K562 (cell line): ENCODE measurements at regions not wholly inside any gene's neighbourhood (a gene's known extent, or its start where the extent isn't known, plus 50 kb on each side); places are given as distances from the start of the nearest gene placed in this dataset.

Experiments
- ATAC-seq: fragments of 200-7000 bp; cut with Tn5 transposase; 3 replicates; pipeline ENCODE4 v1.9.1; 2020; ENCODE audit warnings: moderate library complexity
- BruUV-seq: library from RNA; stranded (reverse); fragments of 400-500 nt; replicated peaks from 2 replicates; lab custom pipeline; 2021; lab: Mats Ljungman, UMichigan
- CTCF ChIA-PET: fragments of 300-600 bp; formaldehyde crosslinking; extraction: SDS; loops from one replicate; lab custom pipeline; 2021; ENCODE audit warnings: low intra/inter-chr PET ratio; lab: Yijun Ruan, JAX
- POLR2A ChIA-PET: fragments of 300-600, 350-650 bp; sonication (Branson Sonifier 250); formaldehyde crosslinking; extraction: SDS; loops from one replicate; lab custom pipeline; 2021; ENCODE audit warnings: antibody characterized with exemption, inconsistent platforms; lab: Yijun Ruan, JAX
- DNase-seq, 4 experiments: peaks; one replicate each; pipeline versions ENCODE4 v3.0.0 to v3.0.0-alpha.2; 2011 to 2018; ENCODE audit warnings: low spot score in 3 of 4, mixed read lengths in 3 of 4; ENCODE audit errors: extremely low read depth in 1 of 4
- FAIRE-seq: peaks from 2 replicates; lab custom pipeline; 2011; peaks lifted over from hg19 to GRCh38; lab: Jason Lieb, UNC
- H2AFZ ChIP-seq: 2 replicates; pipeline ENCODE4 v1.6.0; 2011; ENCODE audit warnings: low read depth, low read length, control low read depth, inconsistent platforms
- H3K27ac ChIP-seq: fragments of 200-600 bp; 3 replicates; pipeline ENCODE4 v1.8.0; 2011; ENCODE audit warnings: low read depth, mild to moderate bottlenecking, control low read depth, inconsistent platforms, low read length, moderate library complexity, mixed read lengths; ENCODE audit errors: extremely low read depth
- H3K27me3 ChIP-seq, 2 experiments: fragments of 300-600 bp in 1 of 2; 2 replicates in 1 of 2; 3 replicates in 1 of 2; pipeline versions ENCODE4 v1.6.0 to v1.8.0; 2011; ENCODE audit warnings: inconsistent platforms in 2 of 2, low read length in 2 of 2, mild to moderate bottlenecking in 1 of 2, mixed read lengths in 1 of 2, moderate library complexity in 1 of 2; ENCODE audit not compliant: control insufficient read depth in 2 of 2, insufficient read depth in 2 of 2
- H3K36me3 ChIP-seq: fragments of 300-600 bp; 3 replicates; pipeline ENCODE4 v1.8.0; 2011; ENCODE audit warnings: mild to moderate bottlenecking, low read length, inconsistent platforms; ENCODE audit not compliant: control insufficient read depth, insufficient read depth
- H3K4me1 ChIP-seq, 2 experiments: fragments of 200-600 bp in 1 of 2; replicated peaks in 1 of 2; 2 replicates in 1 of 2; 3 replicates in 1 of 2; pipeline versions ENCODE4 v1.5.1 to v1.8.0; 2011; ENCODE audit warnings: inconsistent platforms in 2 of 2, low read length in 2 of 2, mild to moderate bottlenecking in 1 of 2, mixed read lengths in 1 of 2, moderate library complexity in 1 of 2; ENCODE audit not compliant: control insufficient read depth in 2 of 2, insufficient read depth in 2 of 2
- H3K4me2 ChIP-seq: 2 replicates; pipeline ENCODE4 v1.6.1; 2011; ENCODE audit warnings: low read length, control low read depth, inconsistent platforms, mixed read lengths; ENCODE audit not compliant: insufficient read depth
- H3K4me3 ChIP-seq: fragments of 200-600 bp; sonication (generic), shearing (Covaris generic); 2 replicates; pipeline ENCODE4 v1.5.1; 2016; ENCODE audit warnings: control low read depth, inconsistent platforms
- H3K79me2 ChIP-seq: fragments of 200-600 bp; 3 replicates; pipeline ENCODE4 v1.8.0; 2011; ENCODE audit warnings: low read length, inconsistent platforms; ENCODE audit not compliant: control insufficient read depth, insufficient read depth
- H3K9ac ChIP-seq, 2 experiments: 2 replicates each; pipeline versions ENCODE4 v1.6.0 to v1.6.1; 2011; ENCODE audit warnings: low read depth in 2 of 2, low read length in 2 of 2, control low read depth in 1 of 2, inconsistent platforms in 1 of 2, mild to moderate bottlenecking in 1 of 2, mixed read lengths in 1 of 2; ENCODE audit not compliant: insufficient read depth in 1 of 2
- H3K9me1 ChIP-seq: one replicate; pipeline ENCODE4 v1.6.0; 2011; ENCODE audit warnings: inconsistent platforms, mild to moderate bottlenecking, low read length, moderate library complexity; ENCODE audit not compliant: control insufficient read depth, insufficient read depth
- H3K9me3 ChIP-seq: replicated peaks from 2 replicates; pipeline ENCODE4 v1.5.1; 2011; ENCODE audit warnings: low read depth, low read length, inconsistent platforms; ENCODE audit not compliant: control insufficient read depth, insufficient read depth
- H4K20me1 ChIP-seq: replicated peaks from 2 replicates; pipeline ENCODE4 v1.6.1; 2011; ENCODE audit warnings: low read length, inconsistent platforms, mixed read lengths; ENCODE audit not compliant: control insufficient read depth, insufficient read depth
- CBX8 ChIP-seq: fragments of 200-600 bp; sonication (generic); IDR thresholded peaks from 2 replicates; pipeline ENCODE4 v1.6.1; 2012; ENCODE audit warnings: borderline replicate concordance, mixed run types, low read depth, mild to moderate bottlenecking, moderate library complexity, mixed read lengths, low read length, control low read depth, inconsistent platforms; ENCODE audit not compliant: poor library complexity, severe bottlenecking; ENCODE audit errors: extremely low read depth
- CGGBP1 ChIP-seq: fragments of 250-450 bp; sonication (Bioruptor Pico); IDR thresholded peaks from 2 replicates; pipeline ENCODE4 v1.9.0; 2021; ENCODE audit warnings: mild to moderate bottlenecking
- CREM ChIP-seq: IDR thresholded peaks from 2 replicates; pipeline ENCODE4 v1.6.1; 2014; ENCODE audit warnings: antibody characterized with exemption, low read depth
- KLF10 ChIP-seq: fragments of 250-450 bp; sonication (Bioruptor Pico); IDR thresholded peaks from 2 replicates; pipeline ENCODE4 v1.6.1; 2021; ENCODE audit warnings: matching md5 sums
- RNF2 ChIP-seq: sonication (generic); IDR thresholded peaks from 2 replicates; pipeline ENCODE4 v1.6.1; 2016
- ZNF143 ChIP-seq: sonication (generic); formaldehyde crosslinking; IDR thresholded peaks from 2 replicates; pipeline ENCODE4 v1.9.0; 2022; ENCODE audit warnings: mild to moderate bottlenecking, missing genetic modification reagents
- ZNF263 ChIP-seq: sonication (generic); formaldehyde crosslinking; IDR thresholded peaks from 2 replicates; pipeline ENCODE4 v1.8.0; 2022; ENCODE audit warnings: mild to moderate bottlenecking, missing genetic modification reagents, borderline replicate concordance
- ZNF584 ChIP-seq: fragments of 200-800 bp; sonication (Bioruptor generic); IDR thresholded peaks from 2 replicates; pipeline ENCODE4 v1.6.1; 2016; ENCODE audit warnings: low read depth, mild to moderate bottlenecking, missing genetic modification characterization, missing compliant biosample characterization
- WGBS: fragments of 100-300 bp; shearing (Covaris generic); methylation state at CpG from one replicate; pipeline ENCODE4 v1.1.6; 2016; ENCODE audit warnings: low coverage, mixed read lengths; ENCODE audit not compliant: insufficient coverage; ENCODE audit errors: missing lambda C conversion rate; 5-methylcytosine and 5-hydroxymethylcytosine counted together
- in situ Hi-C: fragments of 300-500 bp; cut with MboI; formaldehyde crosslinking; loops from 4 replicates; pipeline ENCODE4 v1.15.0; 2018; ENCODE audit warnings: inconsistent platforms, mixed read lengths
- intact Hi-C: fragments of 100-400 bp; cut with micrococcal nuclease; formaldehyde crosslinking; loops from 2 replicates; pipeline ENCODE4 v1.14.2; 2022

DNA sequence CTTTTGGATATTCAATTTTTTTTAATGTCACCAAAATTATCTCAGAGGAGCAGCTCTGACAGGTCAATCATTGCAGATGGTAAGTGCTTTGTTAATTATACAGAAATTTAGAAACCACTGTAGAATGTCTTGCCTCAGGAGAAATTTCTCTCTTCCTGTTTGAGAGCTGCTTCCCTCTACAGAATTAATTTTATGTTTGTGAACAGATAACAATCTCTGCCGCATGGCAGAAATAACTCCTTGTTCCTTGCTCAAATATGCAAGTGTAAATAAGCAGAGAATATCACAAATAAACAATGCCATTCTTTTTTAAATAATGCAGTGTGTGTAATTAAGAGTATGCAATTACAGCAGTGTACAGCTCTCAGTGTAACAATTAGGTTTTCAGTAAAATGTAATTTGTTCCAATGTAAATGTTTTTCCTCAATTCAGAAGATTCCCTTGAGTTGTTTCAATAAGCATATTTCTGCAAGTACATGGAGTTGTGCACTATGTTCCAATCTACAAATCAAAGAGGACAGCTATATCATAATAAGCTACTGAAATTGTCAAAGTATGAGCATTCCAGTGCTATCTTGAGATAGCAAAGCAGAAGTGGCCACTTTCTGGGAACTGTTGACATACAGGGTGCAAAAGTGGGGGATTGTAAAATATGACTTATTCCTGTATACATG lies 1012.8 kb downstream of the MAT2B start:
- BruUV-seq, result no TSS peak
- no peak overlapping the region for H2AFZ ChIP-seq
- H3K27ac ChIP-seq, result no peak overlapping the region
- no peak for TF ChIP-seq ZNF143 (CRISPR knock-in tag)
- no peak for TF ChIP-seq ZNF584 (CRISPR knock-in tag)
- TF ChIP-seq CBX8, result no peak
- TF ChIP-seq ZNF263 (CRISPR knock-in tag), result no peak
- TF ChIP-seq CREM, result no peak
- no peak for TF ChIP-seq KLF10 (CRISPR knock-in tag)
- TF ChIP-seq CGGBP1, result no peak
- no peak for TF ChIP-seq RNF2
- CTCF ChIA-PET, result no interaction called here
- H3K4me3 ChIP-seq, result no peak overlapping the region
- no peaks in the 10 kb centered on the region for H3K9me3 ChIP-seq
- intact Hi-C loops (no loop called here), in situ Hi-C loops (loop anchor here (25.0 kb wide), 1 partner anchor 706 kb away; no protein-coding TSS in a partner anchor)
- no peak overlapping the region for H3K9ac ChIP-seq
- H3K4me2 ChIP-seq, result no peak overlapping the region
- H3K79me2 ChIP-seq, result no peaks in the 10 kb centered on the region
- H3K27me3 ChIP-seq, result no peaks in the 10 kb centered on the region
- no peak for ATAC-seq
- no peaks in the 10 kb centered on the region for H3K4me1 ChIP-seq
- H3K9me1 ChIP-seq, result no peaks in the 10 kb centered on the region
- no peak for DNase-seq
- POLR2A ChIA-PET, result no interaction called here
- no peak for FAIRE-seq
- no peaks in the 10 kb centered on the region for H4K20me1 ChIP-seq
- H3K36me3 ChIP-seq, result no peaks in the 10 kb centered on the region
- 0% methylated on average over 1 of the region's 1 CpG for WGBS
